Mesenchymal stem cell (in vitro differentiated cells and primary cell): ENCODE measurements at regions not wholly inside any gene's neighbourhood (a gene's known extent, or its start where the extent isn't known, plus 50 kb on each side); places are given as distances from the start of the nearest gene placed in this dataset.
A peak's percentile ranks its signal among the peaks of the same experiment; 100 is the strongest.

Experiments
- DNase-seq: peaks from one replicate; pipeline ENCODE4 v3.0.0-alpha.2; 2013
- H2AFZ ChIP-seq: one replicate; pipeline ENCODE4 v1.6.1; 2013; ENCODE audit warnings: low read depth, mild to moderate bottlenecking, control low read depth, inconsistent platforms, low read length, moderate library complexity
- H2AK5ac ChIP-seq: 2 replicates; pipeline ENCODE4 v1.6.1; 2013; ENCODE audit warnings: low read length, moderate library complexity, mild to moderate bottlenecking, inconsistent platforms; ENCODE audit not compliant: severe bottlenecking
- H2BK120ac ChIP-seq: one replicate; pipeline ENCODE4 v1.6.1; 2013; ENCODE audit warnings: low read depth, mild to moderate bottlenecking, inconsistent platforms, low read length, moderate library complexity
- H2BK12ac ChIP-seq, 2 experiments: one replicate each; pipeline ENCODE4 v1.6.1; 2013; ENCODE audit warnings: inconsistent platforms in 2 of 2, low read length in 2 of 2, mild to moderate bottlenecking in 2 of 2, moderate library complexity in 2 of 2, control low read depth in 1 of 2
- H2BK15ac ChIP-seq: one replicate; pipeline ENCODE4 v1.6.1; 2013; ENCODE audit warnings: mild to moderate bottlenecking, low read depth, inconsistent platforms; ENCODE audit not compliant: poor library complexity, severe bottlenecking
- H2BK5ac ChIP-seq: 2 replicates; pipeline ENCODE4 v1.6.1; 2013; ENCODE audit warnings: low read depth, mild to moderate bottlenecking, low read length, control low read depth, inconsistent platforms; ENCODE audit not compliant: poor library complexity, severe bottlenecking
- H3K14ac ChIP-seq, 2 experiments: one replicate each; pipeline ENCODE4 v1.6.1; 2013; ENCODE audit warnings: inconsistent platforms in 2 of 2, low read length in 2 of 2, control low read depth in 1 of 2, mild to moderate bottlenecking in 1 of 2, moderate library complexity in 1 of 2
- H3K18ac ChIP-seq, 2 experiments: one replicate each; pipeline ENCODE4 v1.6.1; 2013; ENCODE audit warnings: inconsistent platforms in 2 of 2, low read length in 2 of 2, control low read depth in 1 of 2, low read depth in 1 of 2, mild to moderate bottlenecking in 1 of 2
- H3K23ac ChIP-seq, 2 experiments: one replicate each; pipeline ENCODE4 v1.6.1; 2013; ENCODE audit warnings: inconsistent platforms in 2 of 2, low read length in 2 of 2, mild to moderate bottlenecking in 2 of 2, moderate library complexity in 2 of 2, control low read depth in 1 of 2
- H3K27ac ChIP-seq: 2 replicates; pipeline ENCODE4 v1.5.1; 2013; ENCODE audit warnings: mild to moderate bottlenecking, moderate library complexity, low read length, control low read depth, inconsistent platforms; ENCODE audit not compliant: poor library complexity, severe bottlenecking
- H3K27me3 ChIP-seq, 2 experiments: 2 replicates each; pipeline versions ENCODE4 v1.6.1 to v1.7.0; 2013; ENCODE audit warnings: low read length in 2 of 2, mild to moderate bottlenecking in 2 of 2, moderate library complexity in 2 of 2, control low read depth in 1 of 2, inconsistent platforms in 1 of 2; ENCODE audit not compliant: control insufficient read depth in 1 of 2, insufficient read depth in 1 of 2
- H3K36me3 ChIP-seq, 2 experiments: 2 replicates each; pipeline versions ENCODE4 v1.6.1 to v1.7.0; 2013; ENCODE audit warnings: low read length in 2 of 2, control low read depth in 1 of 2, inconsistent platforms in 1 of 2, low read depth in 1 of 2, mild to moderate bottlenecking in 1 of 2; ENCODE audit not compliant: insufficient read depth in 2 of 2, control insufficient read depth in 1 of 2
- H3K4ac ChIP-seq, 2 experiments: one replicate each; pipeline ENCODE4 v1.6.1; 2013; ENCODE audit warnings: inconsistent platforms in 2 of 2, low read length in 2 of 2, mild to moderate bottlenecking in 2 of 2, moderate library complexity in 2 of 2, control low read depth in 1 of 2, low read depth in 1 of 2
- H3K4me1 ChIP-seq: 2 replicates; pipeline ENCODE4 v1.6.1; 2013; ENCODE audit warnings: low read depth, low read length, control low read depth; ENCODE audit not compliant: control insufficient read depth, insufficient read depth
- H3K4me2 ChIP-seq: 2 replicates; pipeline ENCODE4 v1.6.1; 2013; ENCODE audit warnings: low read length, mild to moderate bottlenecking, inconsistent platforms; ENCODE audit not compliant: poor library complexity, severe bottlenecking
- H3K4me3 ChIP-seq, 2 experiments: 2 replicates each; pipeline versions ENCODE4 v1.5.1 to v1.7.0; 2013; ENCODE audit warnings: low read length in 2 of 2, mild to moderate bottlenecking in 2 of 2, control low read depth in 1 of 2, low read depth in 1 of 2; ENCODE audit not compliant: insufficient read depth in 1 of 2
- H3K79me1 ChIP-seq: replicated peaks from 2 replicates; pipeline ENCODE4 v1.6.1; 2013; ENCODE audit warnings: mild to moderate bottlenecking, control low read depth, low read length, inconsistent platforms; ENCODE audit not compliant: poor library complexity, severe bottlenecking
- H3K9ac ChIP-seq: 2 replicates; pipeline ENCODE4 v1.7.0; 2013; ENCODE audit warnings: mild to moderate bottlenecking, low read length, moderate library complexity
- H3K9me3 ChIP-seq: 2 replicates; pipeline ENCODE4 v1.7.0; 2013; ENCODE audit warnings: mild to moderate bottlenecking, low read length; ENCODE audit not compliant: control insufficient read depth
- H4K8ac ChIP-seq: one replicate; pipeline ENCODE4 v1.6.1; 2013; ENCODE audit warnings: inconsistent platforms, mild to moderate bottlenecking, low read length, moderate library complexity
- H4K91ac ChIP-seq: one replicate; pipeline ENCODE4 v1.6.1; 2013; ENCODE audit warnings: mild to moderate bottlenecking, low read length, inconsistent platforms
- WGBS: methylation state at CpG from one replicate; pipeline ENCODE4 v1.1.7; 2013; ENCODE audit warnings: mixed read lengths; 5-methylcytosine and 5-hydroxymethylcytosine counted together

GRCh38 chr12:94793191-94793595 lies 142.8 kb upstream of the TMCC3 start:
- H3K36me3 ChIP-seq, result no peaks in the 10 kb centered on the region
- no peak overlapping the region for H3K4ac ChIP-seq
- H3K27ac ChIP-seq, result peak overlapping the region; percentile 68
- H3K4me3 ChIP-seq, result no peak overlapping the region
- H3K23ac ChIP-seq, result no peak overlapping the region
- H2AK5ac ChIP-seq, result no peak overlapping the region
- no peak for DNase-seq
- no peak overlapping the region for H2BK120ac ChIP-seq
- H3K18ac ChIP-seq, result peak overlapping the region in 1 of 2 experiments; percentile 21
- H4K91ac ChIP-seq, result no peak overlapping the region
- H3K4me2 ChIP-seq, result peak overlapping the region; percentile 41
- no peak overlapping the region for H4K8ac ChIP-seq
- 89% methylated on average over 7 of the region's 10 CpGs for WGBS
- H2BK15ac ChIP-seq, result no peak overlapping the region
- H3K14ac ChIP-seq, result no peak overlapping the region
- H2BK5ac ChIP-seq, result no peak overlapping the region
- no peak overlapping the region for H3K9ac ChIP-seq
- H2BK12ac ChIP-seq, result no peak overlapping the region
- H3K9me3 ChIP-seq, result no peaks in the 10 kb centered on the region
- H3K4me1 ChIP-seq, result peaks cover 12% of the 10 kb centered on the region
- H3K79me1 ChIP-seq, result no peaks in the 10 kb centered on the region
- H2AFZ ChIP-seq, result no peak overlapping the region
- peaks cover 3 to 15% of the 10 kb centered on the region in 2 experiments for H3K27me3 ChIP-seq

- Histone ChIP-seq H3K79me1 (no peaks in the 10 kb centered on the region), H3K36me3 (no peaks in the 10 kb centered on the region), H3K4ac (no peak overlapping the region), H3K9me3 (no peaks in the 10 kb centered on the region), H3K27ac (peak overlapping the region; percentile 68), H2BK120ac (no peak overlapping the region), H3K4me2 (peak overlapping the region; percentile 41), H4K91ac (no peak overlapping the region), H3K18ac (no peak overlapping the region), H2BK5ac (no peak overlapping the region), H3K23ac (no peak overlapping the region), H2BK15ac (no peak overlapping the region), H3K4me3 (no peak overlapping the region), H3K9ac (no peak overlapping the region), H3K14ac (no peak overlapping the region), H3K27me3 (peaks cover 3 to 15% of the 10 kb centered on the region in 2 experiments), H2AFZ (no peak overlapping the region), H2BK12ac (no peak overlapping the region), H3K4me1 (peaks cover 12% of the 10 kb centered on the region), H2AK5ac (no peak overlapping the region), H4K8ac (no peak overlapping the region)
- WGBS, result 87% methylated on average over 6 of the region's 6 CpGs
- no peak for DNase-seq
Measured at GRCh38 chr12:94792693-94793092, 142.3 kb upstream of the TMCC3 start.

GRCh38 chr12:94791933-94792332 lies 141.6 kb upstream of the TMCC3 start:
- 98% methylated on average over 14 of the region's 16 CpGs for WGBS

GRCh38 chr12:94790825-94791224 lies 140.5 kb upstream of the TMCC3 start:
- Histone ChIP-seq H2BK120ac (no peak overlapping the region), H3K79me1 (no peaks in the 10 kb centered on the region), H3K23ac (no peak overlapping the region), H2AFZ (no peak overlapping the region), H3K27ac (no peak overlapping the region), H3K4ac (no peak overlapping the region), H3K14ac (no peak overlapping the region), H3K4me2 (no peak overlapping the region), H3K18ac (no peak overlapping the region), H2BK15ac (no peak overlapping the region), H2BK5ac (no peak overlapping the region), H2BK12ac (no peak overlapping the region), H3K36me3 (no peaks in the 10 kb centered on the region), H3K27me3 (peaks cover 3 to 15% of the 10 kb centered on the region in 2 experiments), H4K91ac (no peak overlapping the region), H2AK5ac (no peak overlapping the region), H3K4me3 (no peak overlapping the region), H3K9me3 (no peaks in the 10 kb centered on the region), H3K9ac (no peak overlapping the region), H3K4me1 (peaks cover 12% of the 10 kb centered on the region), H4K8ac (no peak overlapping the region)
- WGBS, result 81% methylated on average over 3 of the region's 3 CpGs
- no peak for DNase-seq

More at GRCh38 chr12:94791933-94792332, 141.6 kb upstream of the TMCC3 start:
- H2BK12ac ChIP-seq, result no peak overlapping the region
- H2BK15ac ChIP-seq, result no peak overlapping the region
- H3K4ac ChIP-seq, result no peak overlapping the region
- peaks cover 3 to 15% of the 10 kb centered on the region in 2 experiments for H3K27me3 ChIP-seq
- H3K9ac ChIP-seq, result no peak overlapping the region
- no peak overlapping the region for H3K23ac ChIP-seq
- no peak overlapping the region for H3K4me2 ChIP-seq
- H2AFZ ChIP-seq, result no peak overlapping the region
- H2BK120ac ChIP-seq, result no peak overlapping the region
- H2AK5ac ChIP-seq, result no peak overlapping the region
- no peaks in the 10 kb centered on the region for H3K9me3 ChIP-seq
- no peak overlapping the region for H3K4me3 ChIP-seq
- peaks cover 12% of the 10 kb centered on the region for H3K4me1 ChIP-seq
- no peak overlapping the region for H4K91ac ChIP-seq
- no peaks in the 10 kb centered on the region for H3K36me3 ChIP-seq
- H2BK5ac ChIP-seq, result no peak overlapping the region
- H3K79me1 ChIP-seq, result no peaks in the 10 kb centered on the region
- no peak for DNase-seq
- H3K14ac ChIP-seq, result no peak overlapping the region
- H3K18ac ChIP-seq, result no peak overlapping the region
- no peak overlapping the region for H3K27ac ChIP-seq
- H4K8ac ChIP-seq, result no peak overlapping the region
